ENCODE measurements at regions not wholly inside any gene's neighbourhood (a gene's known extent, or its start where the extent isn't known, plus 50 kb on each side); places are given as distances from the start of the nearest gene placed in this dataset.
A peak's percentile ranks its signal among the peaks of the same experiment; 100 is the strongest.
"Not testable (repeated sequence)": the region's sequence is repeated elsewhere in the genome, so short reads cannot be mapped to it uniquely, and the experiment has no call there.

GRCh38 chrX:129323115-129323514 is 200.2 kb downstream of the SMARCA1 start:
- intact Hi-C loops (cut with DNase I): no loop called here

GRCh38 chrX:129318375-129318774 is 204.9 kb downstream of the SMARCA1 start:
- H3K27ac ChIP-seq: no peak overlapping the region
- no peak for TF ChIP-seq CTCF (IDR thresholded peaks at IDR 0.05)
- H3K9me3 ChIP-seq: no peaks in the 10 kb centered on the region
- no peaks in the 10 kb centered on the region for H3K27me3 ChIP-seq
- no peak overlapping the region for H3K4me3 ChIP-seq
- no peak overlapping the region for H3K9ac ChIP-seq (ENCODE audit: low read depth in 2 of 2, low read length in 2 of 2)
- no peaks in the 10 kb centered on the region for H3K36me3 ChIP-seq
- intact Hi-C loops (cut with DNase I): no loop called here
- no peaks in the 10 kb centered on the region for H3K4me1 ChIP-seq
- peak; percentile 23 for DNase-seq

More at GRCh38 chrX:129323115-129323514, 200.2 kb downstream of the SMARCA1 start:
- DNase-seq: no peak
- Histone ChIP-seq H3K4me1 (no peaks in the 10 kb centered on the region), H3K4me3 (no peak overlapping the region), H3K9me3 (no peaks in the 10 kb centered on the region), H3K27ac (no peak overlapping the region), H3K36me3 (no peaks in the 10 kb centered on the region), H3K9ac (ENCODE audit: low read depth in 2 of 2, low read length in 2 of 2) (no peak overlapping the region), H3K27me3 (no peaks in the 10 kb centered on the region)
- no peak for TF ChIP-seq CTCF (IDR thresholded peaks at IDR 0.05)

GRCh38 chrX:129316461-129316860 is 206.8 kb downstream of the SMARCA1 start:
- H3K36me3 ChIP-seq: no peaks in the 10 kb centered on the region
- no peaks in the 10 kb centered on the region for H3K27me3 ChIP-seq
- no peak for TF ChIP-seq CTCF (IDR thresholded peaks at IDR 0.05)
- no peaks in the 10 kb centered on the region for H3K4me1 ChIP-seq
- intact Hi-C loops (cut with DNase I): no loop called here
- no peak for DNase-seq
- no peaks in the 10 kb centered on the region for H3K9me3 ChIP-seq
- no peak overlapping the region for H3K9ac ChIP-seq (ENCODE audit: low read depth in 2 of 2, low read length in 2 of 2)
- no peak overlapping the region for H3K27ac ChIP-seq
- H3K4me3 ChIP-seq: no peak overlapping the region

DNA sequence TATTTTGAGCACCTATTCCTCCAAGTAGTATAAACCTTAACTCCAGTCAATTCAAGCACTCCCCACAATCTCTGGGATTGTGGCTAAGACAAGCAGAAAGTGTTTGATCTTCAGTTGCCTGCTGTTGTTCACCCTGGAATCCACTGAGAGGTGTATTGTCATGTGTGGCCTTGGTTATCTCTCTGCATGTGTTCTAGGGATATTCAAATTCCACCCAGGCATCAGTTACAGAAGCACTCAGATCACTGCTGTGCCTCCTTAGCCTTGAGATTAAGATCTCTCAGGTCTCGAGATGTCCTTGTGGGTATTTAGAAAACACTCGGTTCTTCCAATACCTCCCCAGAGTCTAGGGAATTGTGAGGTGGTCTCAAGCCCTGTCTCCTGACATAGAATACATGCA is 213.3 kb downstream of the SMARCA1 start:
- Histone ChIP-seq H3K4me1 (no peaks in the 10 kb centered on the region), H3K36me3 (no peaks in the 10 kb centered on the region), H3K27ac (no peak overlapping the region), H3K27me3 (no peaks in the 10 kb centered on the region), H3K9ac (ENCODE audit: low read depth in 2 of 2, low read length in 2 of 2) (no peak overlapping the region), H3K4me3 (no peak overlapping the region), H3K9me3 (no peaks in the 10 kb centered on the region)
- intact Hi-C loops (cut with DNase I): no loop called here
- DNase-seq: no peak
- no peak for TF ChIP-seq CTCF (IDR thresholded peaks at IDR 0.05)

- intact Hi-C loops (cut with DNase I): no loop called here
- Histone ChIP-seq H3K4me3 (no peak overlapping the region), H3K9me3 (no peaks in the 10 kb centered on the region), H3K36me3 (no peaks in the 10 kb centered on the region), H3K9ac (ENCODE audit: low read depth in 2 of 2, low read length in 2 of 2) (no peak overlapping the region), H3K4me1 (no peaks in the 10 kb centered on the region), H3K27ac (no peak overlapping the region), H3K27me3 (no peaks in the 10 kb centered on the region)
- no peak for DNase-seq
- no peak for TF ChIP-seq CTCF (IDR thresholded peaks at IDR 0.05)
These were observed 260.4 kb downstream of the SMARCA1 start for GRCh38 chrX:129262912-129263311.

- H3K4me3 ChIP-seq; H3K9me3 ChIP-seq; DNase-seq; H3K36me3 ChIP-seq; H3K4me1 ChIP-seq; H3K27me3 ChIP-seq; H3K9ac ChIP-seq (ENCODE audit: low read depth in 2 of 2, low read length in 2 of 2); H3K27ac ChIP-seq; intact Hi-C loops (cut with DNase I): not testable (repeated sequence)
These were observed 267.8 kb downstream of the SMARCA1 start for GRCh38 chrX:129255516-129255915.

Data from colonic mucosa (tissue), 4 donors.